AG04450 (cell line): ENCODE measurements at regions not wholly inside any gene's neighbourhood (a gene's known extent, or its start where the extent isn't known, plus 50 kb on each side); places are given as distances from the start of the nearest gene placed in this dataset.

Source experiments
- CTCF ChIA-PET: fragments of 300-600, 350-600 bp; formaldehyde crosslinking; extraction: SDS; loops from one replicate; lab custom pipeline; 2022; ENCODE audit warnings: antibody characterized with exemption, inconsistent platforms; lab: Charles Lee
- POLR2A ChIA-PET: fragments of 350-600 bp; formaldehyde crosslinking; extraction: SDS; loops from one replicate; lab custom pipeline; 2021; ENCODE audit warnings: antibody characterized with exemption, inconsistent platforms; lab: Yijun Ruan, JAX
- DNase-seq: peaks from one replicate; pipeline ENCODE4 v3.0.0-alpha.2; 2011; ENCODE audit warnings: low read depth, low spot score
- H3K27ac ChIP-seq: one replicate; pipeline ENCODE4 v1.5.1; 2012; ENCODE audit warnings: low read depth, low read length, control low read depth
- H3K27me3 ChIP-seq: one replicate; pipeline ENCODE4 v1.6.0; 2012; ENCODE audit warnings: low read length; ENCODE audit not compliant: control insufficient read depth, insufficient read depth
- H3K4me3 ChIP-seq: 2 replicates; pipeline ENCODE4 v1.5.1; 2011; ENCODE audit warnings: mild to moderate bottlenecking, low read depth, low read length, control low read depth
- H3K9me3 ChIP-seq: 2 replicates; pipeline ENCODE4 v1.5.1; 2012; ENCODE audit warnings: low read length; ENCODE audit not compliant: control insufficient read depth, insufficient read depth
- TF ChIP-seq, protein P1 (sequence below): IDR thresholded peaks from 2 replicates; pipeline ENCODE4 v1.5.1; 2011; ENCODE audit warnings: low read depth, low read length, control low read depth, inconsistent platforms

GRCh38 chr16:50994995-50995394, 156.1 kb downstream of the SALL1 start:
- Histone ChIP-seq H3K27me3 (no peaks in the 10 kb centered on the region), H3K9me3 (peaks cover 13% of the 10 kb centered on the region), H3K27ac (no peak overlapping the region), H3K4me3 (no peak overlapping the region)
- ChIA-PET CTCF (no interaction called here), POLR2A (no interaction called here)
- no peak for DNase-seq
- TF ChIP-seq, protein P1, sequence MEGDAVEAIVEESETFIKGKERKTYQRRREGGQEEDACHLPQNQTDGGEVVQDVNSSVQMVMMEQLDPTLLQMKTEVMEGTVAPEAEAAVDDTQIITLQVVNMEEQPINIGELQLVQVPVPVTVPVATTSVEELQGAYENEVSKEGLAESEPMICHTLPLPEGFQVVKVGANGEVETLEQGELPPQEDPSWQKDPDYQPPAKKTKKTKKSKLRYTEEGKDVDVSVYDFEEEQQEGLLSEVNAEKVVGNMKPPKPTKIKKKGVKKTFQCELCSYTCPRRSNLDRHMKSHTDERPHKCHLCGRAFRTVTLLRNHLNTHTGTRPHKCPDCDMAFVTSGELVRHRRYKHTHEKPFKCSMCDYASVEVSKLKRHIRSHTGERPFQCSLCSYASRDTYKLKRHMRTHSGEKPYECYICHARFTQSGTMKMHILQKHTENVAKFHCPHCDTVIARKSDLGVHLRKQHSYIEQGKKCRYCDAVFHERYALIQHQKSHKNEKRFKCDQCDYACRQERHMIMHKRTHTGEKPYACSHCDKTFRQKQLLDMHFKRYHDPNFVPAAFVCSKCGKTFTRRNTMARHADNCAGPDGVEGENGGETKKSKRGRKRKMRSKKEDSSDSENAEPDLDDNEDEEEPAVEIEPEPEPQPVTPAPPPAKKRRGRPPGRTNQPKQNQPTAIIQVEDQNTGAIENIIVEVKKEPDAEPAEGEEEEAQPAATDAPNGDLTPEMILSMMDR: no peak

DNA sequence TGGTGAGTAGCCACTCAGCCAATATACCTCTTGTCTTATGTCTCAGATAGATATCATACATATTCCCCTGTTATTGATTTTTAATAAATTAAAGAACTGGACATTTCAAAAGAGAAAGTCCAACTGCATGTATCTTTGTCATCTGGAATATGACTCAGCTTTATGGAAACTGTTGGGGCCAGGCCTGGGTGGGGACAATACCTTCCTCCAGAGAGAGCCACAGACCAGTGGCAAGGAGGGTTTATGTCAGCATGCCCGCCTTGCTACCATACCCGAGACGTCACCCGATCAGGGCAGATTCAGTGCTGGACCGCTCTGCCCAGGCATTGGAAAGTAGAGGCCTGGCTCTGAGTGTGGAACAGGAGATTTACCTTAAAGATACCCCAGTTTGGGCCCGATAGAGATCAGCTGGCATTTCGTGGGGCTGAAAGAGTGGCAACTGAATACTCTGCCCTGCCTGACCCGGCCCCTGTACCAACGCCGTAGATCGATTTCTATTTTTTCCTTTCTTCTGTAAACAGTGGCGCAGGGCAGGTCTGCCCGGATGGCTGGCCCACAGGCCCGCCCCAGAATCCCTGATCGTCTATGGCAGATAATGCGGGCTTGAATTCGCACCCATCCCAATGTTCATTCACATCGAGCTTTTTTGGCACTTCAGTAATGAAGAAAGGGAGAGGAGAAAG, 158.6 kb downstream of the SALL1 start:
- ChIA-PET CTCF (no interaction called here), POLR2A (no interaction called here)
- TF ChIP-seq, protein P1: no peak
- Histone ChIP-seq H3K9me3 (peaks cover 13% of the 10 kb centered on the region), H3K27me3 (no peaks in the 10 kb centered on the region), H3K27ac (no peak overlapping the region), H3K4me3 (no peak overlapping the region)
- DNase-seq: no peak

- H3K4me3 ChIP-seq: no peak overlapping the region
- H3K27me3 ChIP-seq: no peaks in the 10 kb centered on the region
- H3K9me3 ChIP-seq: peaks cover 13% of the 10 kb centered on the region
- DNase-seq: no peak
- no peak overlapping the region for H3K27ac ChIP-seq
- ChIA-PET CTCF (no interaction called here), POLR2A (no interaction called here)
- TF ChIP-seq, protein P1: no peak
Observed at GRCh38 chr16:50991436-50991835, 159.6 kb downstream of the SALL1 start.

GRCh38 chr16:50991006-50991405, 160.1 kb downstream of the SALL1 start:
- TF ChIP-seq, protein P1: no peak
- Histone ChIP-seq H3K27ac (no peak overlapping the region), H3K27me3 (no peaks in the 10 kb centered on the region), H3K4me3 (no peak overlapping the region), H3K9me3 (peaks cover 13% of the 10 kb centered on the region)
- ChIA-PET CTCF (no interaction called here), POLR2A (no interaction called here)
- DNase-seq: no peak

GRCh38 chr16:50989047-50989446, 162.0 kb downstream of the SALL1 start:
- CTCF ChIA-PET: no interaction called here
- no peak for DNase-seq

More at GRCh38 chr16:50989047-50989446, 162.0 kb downstream of the SALL1 start:
- H3K9me3 ChIP-seq: peaks cover 13% of the 10 kb centered on the region
- no peak overlapping the region for H3K27ac ChIP-seq
- POLR2A ChIA-PET: no interaction called here
- H3K4me3 ChIP-seq: no peak overlapping the region
- TF ChIP-seq, protein P1: no peak
- no peaks in the 10 kb centered on the region for H3K27me3 ChIP-seq
